K562 (cell line): ENCODE measurements at regions not wholly inside any gene's neighbourhood (a gene's known extent, or its start where the extent isn't known, plus 50 kb on each side); places are given as distances from the start of the nearest gene placed in this dataset.

ENCODE experiments used
- ATAC-seq: fragments of 200-7000 bp; cut with Tn5 transposase; 3 replicates; pipeline ENCODE4 v1.9.1; 2020; ENCODE audit warnings: moderate library complexity
- BruUV-seq: library from RNA; stranded (reverse); fragments of 400-500 nt; replicated peaks from 2 replicates; lab custom pipeline; 2021; lab: Mats Ljungman, UMichigan
- CTCF ChIA-PET: fragments of 300-600 bp; formaldehyde crosslinking; extraction: SDS; loops from one replicate; lab custom pipeline; 2021; ENCODE audit warnings: low intra/inter-chr PET ratio; lab: Yijun Ruan, JAX
- POLR2A ChIA-PET: fragments of 300-600, 350-650 bp; sonication (Branson Sonifier 250); formaldehyde crosslinking; extraction: SDS; loops from one replicate; lab custom pipeline; 2021; ENCODE audit warnings: antibody characterized with exemption, inconsistent platforms; lab: Yijun Ruan, JAX
- DNase-seq, 4 experiments: peaks; one replicate each; pipeline versions ENCODE4 v3.0.0 to v3.0.0-alpha.2; 2011 to 2018; ENCODE audit warnings: low spot score in 3 of 4, mixed read lengths in 3 of 4; ENCODE audit errors: extremely low read depth in 1 of 4
- FAIRE-seq: peaks from 2 replicates; lab custom pipeline; 2011; peaks lifted over from hg19 to GRCh38; lab: Jason Lieb, UNC
- H2AFZ ChIP-seq: 2 replicates; pipeline ENCODE4 v1.6.0; 2011; ENCODE audit warnings: low read depth, low read length, control low read depth, inconsistent platforms
- H3K27ac ChIP-seq: fragments of 200-600 bp; 3 replicates; pipeline ENCODE4 v1.8.0; 2011; ENCODE audit warnings: low read depth, mild to moderate bottlenecking, control low read depth, inconsistent platforms, low read length, moderate library complexity, mixed read lengths; ENCODE audit errors: extremely low read depth
- H3K27me3 ChIP-seq, 2 experiments: fragments of 300-600 bp in 1 of 2; 2 replicates in 1 of 2; 3 replicates in 1 of 2; pipeline versions ENCODE4 v1.6.0 to v1.8.0; 2011; ENCODE audit warnings: inconsistent platforms in 2 of 2, low read length in 2 of 2, mild to moderate bottlenecking in 1 of 2, mixed read lengths in 1 of 2, moderate library complexity in 1 of 2; ENCODE audit not compliant: control insufficient read depth in 2 of 2, insufficient read depth in 2 of 2
- H3K36me3 ChIP-seq: fragments of 300-600 bp; 3 replicates; pipeline ENCODE4 v1.8.0; 2011; ENCODE audit warnings: mild to moderate bottlenecking, low read length, inconsistent platforms; ENCODE audit not compliant: control insufficient read depth, insufficient read depth
- H3K4me1 ChIP-seq, 2 experiments: fragments of 200-600 bp in 1 of 2; replicated peaks in 1 of 2; 2 replicates in 1 of 2; 3 replicates in 1 of 2; pipeline versions ENCODE4 v1.5.1 to v1.8.0; 2011; ENCODE audit warnings: inconsistent platforms in 2 of 2, low read length in 2 of 2, mild to moderate bottlenecking in 1 of 2, mixed read lengths in 1 of 2, moderate library complexity in 1 of 2; ENCODE audit not compliant: control insufficient read depth in 2 of 2, insufficient read depth in 2 of 2
- H3K4me2 ChIP-seq: 2 replicates; pipeline ENCODE4 v1.6.1; 2011; ENCODE audit warnings: low read length, control low read depth, inconsistent platforms, mixed read lengths; ENCODE audit not compliant: insufficient read depth
- H3K4me3 ChIP-seq: fragments of 200-600 bp; sonication (generic), shearing (Covaris generic); 2 replicates; pipeline ENCODE4 v1.5.1; 2016; ENCODE audit warnings: control low read depth, inconsistent platforms
- H3K79me2 ChIP-seq: fragments of 200-600 bp; 3 replicates; pipeline ENCODE4 v1.8.0; 2011; ENCODE audit warnings: low read length, inconsistent platforms; ENCODE audit not compliant: control insufficient read depth, insufficient read depth
- H3K9ac ChIP-seq, 2 experiments: 2 replicates each; pipeline versions ENCODE4 v1.6.0 to v1.6.1; 2011; ENCODE audit warnings: low read depth in 2 of 2, low read length in 2 of 2, control low read depth in 1 of 2, inconsistent platforms in 1 of 2, mild to moderate bottlenecking in 1 of 2, mixed read lengths in 1 of 2; ENCODE audit not compliant: insufficient read depth in 1 of 2
- H3K9me1 ChIP-seq: one replicate; pipeline ENCODE4 v1.6.0; 2011; ENCODE audit warnings: inconsistent platforms, mild to moderate bottlenecking, low read length, moderate library complexity; ENCODE audit not compliant: control insufficient read depth, insufficient read depth
- H3K9me3 ChIP-seq: replicated peaks from 2 replicates; pipeline ENCODE4 v1.5.1; 2011; ENCODE audit warnings: low read depth, low read length, inconsistent platforms; ENCODE audit not compliant: control insufficient read depth, insufficient read depth
- H4K20me1 ChIP-seq: replicated peaks from 2 replicates; pipeline ENCODE4 v1.6.1; 2011; ENCODE audit warnings: low read length, inconsistent platforms, mixed read lengths; ENCODE audit not compliant: control insufficient read depth, insufficient read depth
- CREB1 ChIP-seq, 2 experiments: sonication (generic) in 1 of 2; formaldehyde crosslinking in 1 of 2; IDR thresholded peaks; 2 replicates each; pipeline versions ENCODE4 v1.6.1 to v1.8.0; 2012 to 2022; ENCODE audit warnings: inconsistent platforms in 1 of 2, mild to moderate bottlenecking in 1 of 2, missing genetic modification reagents in 1 of 2, moderate library complexity in 1 of 2
- FOXM1 ChIP-seq, 2 experiments: fragments of 450-650 bp in 1 of 2; sonication (generic) in 1 of 2; formaldehyde crosslinking in 1 of 2; IDR thresholded peaks; 2 replicates each; pipeline versions ENCODE4 v1.6.1 to v1.9.0; 2017 to 2022; ENCODE audit warnings: low read depth in 2 of 2, mild to moderate bottlenecking in 2 of 2, missing genetic modification reagents in 1 of 2, moderate library complexity in 1 of 2
- FOXP1 ChIP-seq: sonication (generic); formaldehyde crosslinking; IDR thresholded peaks from 2 replicates; pipeline ENCODE4 v1.8.0; 2022; ENCODE audit warnings: mild to moderate bottlenecking, missing genetic modification reagents
- GTF2A2 ChIP-seq: IDR thresholded peaks from 2 replicates; pipeline ENCODE4 v1.6.1; 2016; ENCODE audit warnings: mild to moderate bottlenecking, missing genetic modification characterization, missing compliant biosample characterization
- KDM2B ChIP-seq: fragments of 250-450 bp; sonication (Bioruptor Pico); IDR thresholded peaks from 2 replicates; pipeline ENCODE4 v1.8.0; 2021; ENCODE audit warnings: mild to moderate bottlenecking, moderate library complexity
- NFIC ChIP-seq: fragments of 450-650 bp; IDR thresholded peaks from 2 replicates; pipeline ENCODE4 v1.6.1; 2017; ENCODE audit warnings: mild to moderate bottlenecking, inconsistent platforms
- NRF1 ChIP-seq, 2 experiments: fragments of 450-650 bp; IDR thresholded peaks in 1 of 2; conservative IDR thresholded peaks in 1 of 2; 2 replicates each; pipeline ENCODE4 v1.6.1; 2014; ENCODE audit warnings: mild to moderate bottlenecking in 2 of 2
- PHTF2 ChIP-seq: fragments of 250-450 bp; sonication (Bioruptor Pico); IDR thresholded peaks from 2 replicates; pipeline ENCODE4 v1.5.0; 2021; ENCODE audit warnings: mild to moderate bottlenecking
- SAFB2 ChIP-seq: fragments of 200-400 bp; formaldehyde crosslinking; IDR thresholded peaks from 2 replicates; pipeline ENCODE4 v1.6.1; 2018; ENCODE audit warnings: borderline replicate concordance, low read length, low read depth, moderate library complexity; ENCODE audit not compliant: severe bottlenecking
- TAF1 ChIP-seq: IDR thresholded peaks from 2 replicates; pipeline ENCODE4 v1.6.1; 2011; ENCODE audit warnings: mild to moderate bottlenecking, low read length, moderate library complexity; ENCODE audit not compliant: insufficient read depth, control insufficient read depth, severe bottlenecking; ENCODE audit errors: extremely low read depth
- ZKSCAN8 ChIP-seq: fragments of 200-800 bp; sonication (Bioruptor generic); IDR thresholded peaks from 2 replicates; pipeline ENCODE4 v1.6.1; 2016; ENCODE audit warnings: missing genetic modification characterization, missing compliant biosample characterization
- ZNF507 ChIP-seq: conservative IDR thresholded peaks from 2 replicates; pipeline ENCODE4 v1.6.1; 2017; ENCODE audit warnings: missing genetic modification characterization, missing compliant biosample characterization
- WGBS: fragments of 100-300 bp; shearing (Covaris generic); methylation state at CpG from one replicate; pipeline ENCODE4 v1.1.6; 2016; ENCODE audit warnings: low coverage, mixed read lengths; ENCODE audit not compliant: insufficient coverage; ENCODE audit errors: missing lambda C conversion rate; 5-methylcytosine and 5-hydroxymethylcytosine counted together
- in situ Hi-C: fragments of 300-500 bp; cut with MboI; formaldehyde crosslinking; loops from 4 replicates; pipeline ENCODE4 v1.15.0; 2018; ENCODE audit warnings: inconsistent platforms, mixed read lengths
- intact Hi-C: fragments of 100-400 bp; cut with micrococcal nuclease; formaldehyde crosslinking; loops from 2 replicates; pipeline ENCODE4 v1.14.2; 2022
- TF ChIP-seq, protein P1 (sequence below): IDR thresholded peaks from 2 replicates; pipeline ENCODE4 v1.6.1; 2011; ENCODE audit warnings: borderline replicate concordance, low read depth, mild to moderate bottlenecking, moderate library complexity, low read length; ENCODE audit not compliant: insufficient read depth, poor library complexity, severe bottlenecking
- TF ChIP-seq, protein P2 (sequence below): sonication (generic); formaldehyde crosslinking; IDR thresholded peaks from 2 replicates; pipeline ENCODE4 v1.8.0; 2022; ENCODE audit warnings: mild to moderate bottlenecking, missing genetic modification reagents
- TF ChIP-seq, protein P3 (sequence below): fragments of 150-350 bp; conservative IDR thresholded peaks from 2 replicates; pipeline ENCODE4 v1.6.1; 2014; ENCODE audit warnings: low read length

DNA sequence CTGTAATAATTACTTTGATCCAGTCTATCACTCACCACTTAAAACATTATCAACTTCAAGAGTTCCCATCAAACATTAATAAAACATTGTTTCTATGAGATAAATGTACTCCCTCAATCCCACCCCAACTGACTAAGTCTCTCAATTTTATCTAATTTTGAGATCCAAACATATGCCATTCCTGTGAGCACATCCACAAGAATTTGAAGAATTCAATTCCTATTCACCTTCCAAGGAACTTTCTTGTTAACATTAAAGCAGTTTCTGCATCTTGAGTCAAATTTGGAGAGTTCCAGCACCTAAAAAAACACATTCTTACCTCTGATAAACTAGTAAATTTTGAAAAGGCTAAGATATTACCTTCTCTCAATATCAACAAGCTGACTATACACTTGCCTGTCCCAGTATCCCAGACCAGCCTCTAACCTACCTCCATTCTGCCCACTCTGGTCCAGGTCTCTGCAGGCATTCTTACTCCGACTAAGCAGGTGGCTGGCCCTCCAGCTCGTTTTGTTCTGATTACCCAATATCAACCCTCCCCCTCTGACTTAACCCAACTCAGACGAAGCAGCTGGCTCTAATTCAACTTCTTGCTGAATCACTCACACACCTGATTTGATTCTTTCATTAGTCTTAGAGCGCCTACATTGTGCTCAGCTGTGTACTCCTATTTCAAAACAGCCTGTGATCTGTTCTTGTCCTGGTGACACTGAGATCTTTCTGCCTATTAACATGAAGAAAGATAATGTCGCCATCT lies 275.2 kb downstream of the IPMK start:
- no TSS peak for BruUV-seq
- intact Hi-C loops (no loop called here), in situ Hi-C loops (no loop called here)
- DNase-seq (no peak), ATAC-seq (no peak), FAIRE-seq (no peak)
- Histone ChIP-seq H2AFZ (no peak overlapping the region), H3K27ac (no peak overlapping the region), H3K4me2 (no peak overlapping the region), H3K9me1 (no peaks in the 10 kb centered on the region), H3K4me1 (no peaks in the 10 kb centered on the region), H3K4me3 (no peak overlapping the region), H3K9ac (no peak overlapping the region), H3K79me2 (no peaks in the 10 kb centered on the region), H3K27me3 (no peaks in the 10 kb centered on the region), H3K36me3 (no peaks in the 10 kb centered on the region), H3K9me3 (no peaks in the 10 kb centered on the region), H4K20me1 (no peaks in the 10 kb centered on the region)
- ChIA-PET POLR2A (interaction anchor here (0.9 kb wide), 1 partner anchor 16 kb away, joined by 4 read pairs; no protein-coding TSS in a partner anchor), CTCF (no interaction called here)
- WGBS = 0% methylated on average over 5 of the region's 5 CpGs
- TF ChIP-seq GTF2A2 (tag) (no peak), CREB1 (IDR thresholded peaks at IDR 0.05) (no peak), CREB1 (CRISPR knock-in tag; IDR thresholded peaks at IDR 0.05) (no peak), FOXP1 (CRISPR knock-in tag) (no peak), TAF1 (no peak), NFIC (no peak), SAFB2 (no peak), ZNF507 (tag) (no peak), KDM2B (no peak), FOXM1 (IDR thresholded peaks at IDR 0.05; ENCODE audit: low read depth) (no peak), FOXM1 (CRISPR knock-in tag; IDR thresholded peaks at IDR 0.05; ENCODE audit: low read depth) (no peak), PHTF2 (no peak), NRF1 (conservative IDR thresholded peaks at IDR 0.05 in 1 of 2, IDR thresholded peaks at IDR 0.05 in 1 of 2) (no peak), ZKSCAN8 (no peak)
- TF ChIP-seq, protein P1, sequence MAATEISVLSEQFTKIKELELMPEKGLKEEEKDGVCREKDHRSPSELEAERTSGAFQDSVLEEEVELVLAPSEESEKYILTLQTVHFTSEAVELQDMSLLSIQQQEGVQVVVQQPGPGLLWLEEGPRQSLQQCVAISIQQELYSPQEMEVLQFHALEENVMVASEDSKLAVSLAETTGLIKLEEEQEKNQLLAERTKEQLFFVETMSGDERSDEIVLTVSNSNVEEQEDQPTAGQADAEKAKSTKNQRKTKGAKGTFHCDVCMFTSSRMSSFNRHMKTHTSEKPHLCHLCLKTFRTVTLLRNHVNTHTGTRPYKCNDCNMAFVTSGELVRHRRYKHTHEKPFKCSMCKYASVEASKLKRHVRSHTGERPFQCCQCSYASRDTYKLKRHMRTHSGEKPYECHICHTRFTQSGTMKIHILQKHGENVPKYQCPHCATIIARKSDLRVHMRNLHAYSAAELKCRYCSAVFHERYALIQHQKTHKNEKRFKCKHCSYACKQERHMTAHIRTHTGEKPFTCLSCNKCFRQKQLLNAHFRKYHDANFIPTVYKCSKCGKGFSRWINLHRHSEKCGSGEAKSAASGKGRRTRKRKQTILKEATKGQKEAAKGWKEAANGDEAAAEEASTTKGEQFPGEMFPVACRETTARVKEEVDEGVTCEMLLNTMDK = no peak
- TF ChIP-seq, protein P2, sequence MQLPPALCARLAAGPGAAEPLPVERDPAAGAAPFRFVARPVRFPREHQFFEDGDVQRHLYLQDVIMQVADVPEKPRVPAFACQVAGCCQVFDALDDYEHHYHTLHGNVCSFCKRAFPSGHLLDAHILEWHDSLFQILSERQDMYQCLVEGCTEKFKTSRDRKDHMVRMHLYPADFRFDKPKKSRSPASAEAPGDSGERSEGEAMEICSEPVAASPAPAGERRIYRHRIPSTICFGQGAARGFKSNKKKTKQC = no peak
- TF ChIP-seq, protein P3, sequence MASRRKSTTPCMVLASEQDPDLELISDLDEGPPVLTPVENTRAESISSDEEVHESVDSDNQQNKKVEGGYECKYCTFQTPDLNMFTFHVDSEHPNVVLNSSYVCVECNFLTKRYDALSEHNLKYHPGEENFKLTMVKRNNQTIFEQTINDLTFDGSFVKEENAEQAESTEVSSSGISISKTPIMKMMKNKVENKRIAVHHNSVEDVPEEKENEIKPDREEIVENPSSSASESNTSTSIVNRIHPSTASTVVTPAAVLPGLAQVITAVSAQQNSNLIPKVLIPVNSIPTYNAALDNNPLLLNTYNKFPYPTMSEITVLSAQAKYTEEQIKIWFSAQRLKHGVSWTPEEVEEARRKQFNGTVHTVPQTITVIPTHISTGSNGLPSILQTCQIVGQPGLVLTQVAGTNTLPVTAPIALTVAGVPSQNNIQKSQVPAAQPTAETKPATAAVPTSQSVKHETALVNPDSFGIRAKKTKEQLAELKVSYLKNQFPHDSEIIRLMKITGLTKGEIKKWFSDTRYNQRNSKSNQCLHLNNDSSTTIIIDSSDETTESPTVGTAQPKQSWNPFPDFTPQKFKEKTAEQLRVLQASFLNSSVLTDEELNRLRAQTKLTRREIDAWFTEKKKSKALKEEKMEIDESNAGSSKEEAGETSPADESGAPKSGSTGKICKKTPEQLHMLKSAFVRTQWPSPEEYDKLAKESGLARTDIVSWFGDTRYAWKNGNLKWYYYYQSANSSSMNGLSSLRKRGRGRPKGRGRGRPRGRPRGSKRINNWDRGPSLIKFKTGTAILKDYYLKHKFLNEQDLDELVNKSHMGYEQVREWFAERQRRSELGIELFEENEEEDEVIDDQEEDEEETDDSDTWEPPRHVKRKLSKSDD = no peak
